ENCODE measurements at regions not wholly inside any gene's neighbourhood (a gene's known extent, or its start where the extent isn't known, plus 50 kb on each side); places are given as distances from the start of the nearest gene placed in this dataset.
"Not testable (repeated sequence)": the region's sequence is repeated elsewhere in the genome, so short reads cannot be mapped to it uniquely, and the experiment has no call there.

- no peak for DNase-seq
Observed at GRCh38 chr21:41630917-41631316, 123.0 kb upstream of the TMPRSS2 start.

GRCh38 chr21:41630249-41630648, 122.3 kb upstream of the TMPRSS2 start:
- DNase-seq, result no peak

- no peak for DNase-seq
Observed at GRCh38 chr21:41628256-41628655, 120.3 kb upstream of the TMPRSS2 start.

- DNase-seq, result no peak
Observed at GRCh38 chr21:41627428-41627827, 119.5 kb upstream of the TMPRSS2 start.

- DNase-seq, result no peak
Observed at GRCh38 chr21:41626021-41626420, 118.1 kb upstream of the TMPRSS2 start.

GRCh38 chr21:41625428-41625827, 117.5 kb upstream of the TMPRSS2 start:
- no peak for DNase-seq

GRCh38 chr21:41624674-41625310, 116.8 kb upstream of the TMPRSS2 start:
- no peak for DNase-seq

- DNase-seq, result no peak
Observed at GRCh38 chr21:41623945-41624344, 116.0 kb upstream of the TMPRSS2 start.

GRCh38 chr21:41622831-41623548, 115.0 kb upstream of the TMPRSS2 start:
- DNase-seq, result no peak

GRCh38 chr21:41622201-41622600, 114.2 kb upstream of the TMPRSS2 start:
- no peak for DNase-seq

GRCh38 chr21:41621513-41621912, 113.6 kb upstream of the TMPRSS2 start:
- no peak for DNase-seq

- DNase-seq, result no peak
Observed at GRCh38 chr21:41620982-41621381, 113.0 kb upstream of the TMPRSS2 start.

GRCh38 chr21:41620541-41620940, 112.6 kb upstream of the TMPRSS2 start:
- DNase-seq, result no peak

- no peak for DNase-seq
Observed at GRCh38 chr21:41616031-41616591, 108.2 kb upstream of the TMPRSS2 start.

- DNase-seq, result no peak
Observed at GRCh38 chr21:41615613-41616012, 107.7 kb upstream of the TMPRSS2 start.

GRCh38 chr21:41614511-41614910, 106.6 kb upstream of the TMPRSS2 start:
- DNase-seq, result no peak

GRCh38 chr21:41613533-41613909, 105.6 kb upstream of the TMPRSS2 start:
- DNase-seq, result no peak

- DNase-seq, result peak; percentile 56
Observed at GRCh38 chr21:41612674-41613532, 104.9 kb upstream of the TMPRSS2 start.

GRCh38 chr21:41611966-41612606, 104.1 kb upstream of the TMPRSS2 start:
- DNase-seq, result peak; percentile 86

GRCh38 chr21:41611441-41611840, 103.5 kb upstream of the TMPRSS2 start:
- DNase-seq, result no peak

- not testable (repeated sequence) for DNase-seq
Observed at GRCh38 chr21:41610840-41611115, 102.8 kb upstream of the TMPRSS2 start.

- DNase-seq, result peak; percentile 70
Observed at GRCh38 chr21:41610042-41610839, 102.3 kb upstream of the TMPRSS2 start.
